GM19468 (cell line): ENCODE measurements at regions not wholly inside any gene's neighbourhood (a gene's known extent, or its start where the extent isn't known, plus 50 kb on each side); places are given as distances from the start of the nearest gene placed in this dataset.

Source experiments
- ATAC-seq: cut with Tn5 transposase; IDR thresholded peaks from one replicate; pipeline ENCODE4 v1.9.1; 2021; ENCODE audit warnings: mild to moderate bottlenecking, moderate library complexity, moderate number of reproducible peaks; ENCODE audit not compliant: unreplicated experiment; ENCODE audit errors: extremely low read depth

GRCh38 chr1:36651176-36651910 lies 168.6 kb upstream of the CSF3R start:
- ATAC-seq = no peak

- no peak for ATAC-seq
Measured at GRCh38 chr1:36650200-36651065, 167.7 kb upstream of the CSF3R start.

GRCh38 chr1:36645867-36646266 lies 163.2 kb upstream of the CSF3R start:
- ATAC-seq = no peak

GRCh38 chr1:36644556-36644955 lies 161.8 kb upstream of the CSF3R start:
- no peak for ATAC-seq

GRCh38 chr1:36643371-36644270 lies 160.9 kb upstream of the CSF3R start:
- no peak for ATAC-seq

GRCh38 chr1:36642802-36643201 lies 160.1 kb upstream of the CSF3R start:
- no peak for ATAC-seq

GRCh38 chr1:36641776-36642175 lies 159.1 kb upstream of the CSF3R start:
- no peak for ATAC-seq

- ATAC-seq = no peak
Measured at GRCh38 chr1:36639461-36639860, 156.7 kb upstream of the CSF3R start.

- ATAC-seq = no peak
Measured at GRCh38 chr1:36638268-36638667, 155.6 kb upstream of the CSF3R start.

GRCh38 chr1:36636206-36636605 lies 153.5 kb upstream of the CSF3R start:
- ATAC-seq = no peak

- ATAC-seq = no peak
Measured at GRCh38 chr1:36635284-36635683, 152.6 kb upstream of the CSF3R start.

GRCh38 chr1:36628804-36629203 lies 146.1 kb upstream of the CSF3R start:
- ATAC-seq = no peak

GRCh38 chr1:36626435-36626834 lies 143.7 kb upstream of the CSF3R start:
- ATAC-seq = no peak

- no peak for ATAC-seq
Measured at GRCh38 chr1:36625935-36626310, 143.2 kb upstream of the CSF3R start.

GRCh38 chr1:36625253-36625934 lies 142.7 kb upstream of the CSF3R start:
- ATAC-seq = no peak

GRCh38 chr1:36624466-36624865 lies 141.8 kb upstream of the CSF3R start:
- no peak for ATAC-seq

- ATAC-seq = no peak
Measured at GRCh38 chr1:36622741-36623648, 140.3 kb upstream of the CSF3R start.

GRCh38 chr1:36621531-36621930 lies 138.8 kb upstream of the CSF3R start:
- no peak for ATAC-seq

GRCh38 chr1:36620142-36620541 lies 137.4 kb upstream of the CSF3R start:
- no peak for ATAC-seq
